Peyer's patch (tissue), 4 donors: ENCODE measurements at regions not wholly inside any gene's neighbourhood (a gene's known extent, or its start where the extent isn't known, plus 50 kb on each side); places are given as distances from the start of the nearest gene placed in this dataset.

ENCODE experiments used
- CTCF ChIP-seq, 6 experiments: fragments of 450-650 bp in 4 of 6; fragments of 200-600 bp in 2 of 6; sonication (generic) in 1 of 6; IDR thresholded peaks; one replicate each; pipeline ENCODE4 v1.5.1; 2017 to 2019; ENCODE audit warnings: antibody characterized with exemption in 6 of 6, mild to moderate bottlenecking in 3 of 6, moderate library complexity in 1 of 6
- POLR2A ChIP-seq, 2 donors: fragments of 450-650 bp; IDR thresholded peaks; one replicate each; pipeline ENCODE4 v1.5.1; 2017; ENCODE audit warnings: antibody characterized with exemption in 2 of 2, mild to moderate bottlenecking in 2 of 2, moderate library complexity in 2 of 2

DNA sequence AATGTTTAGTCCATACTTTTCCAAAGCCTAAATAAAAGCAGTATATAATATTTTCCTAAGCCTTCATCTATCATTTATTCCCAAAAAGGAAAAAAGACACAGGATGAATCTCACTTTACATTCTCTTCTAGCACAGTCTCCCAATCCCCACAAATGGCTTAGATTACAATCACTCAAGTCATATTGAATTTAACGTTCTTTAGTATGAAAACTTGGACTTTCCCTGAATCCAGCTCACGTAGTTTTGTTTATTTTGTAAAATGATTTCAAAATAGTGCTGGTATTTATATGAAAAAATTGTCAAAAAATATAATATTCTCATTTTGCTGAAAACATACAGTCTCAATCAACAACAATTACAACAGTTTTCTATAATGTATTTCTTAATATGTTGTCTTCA lies 137.7 kb upstream of the CCDC150 start:
- TF ChIP-seq POLR2A (IDR thresholded peaks at IDR 0.05) (no peak), CTCF (IDR thresholded peaks at IDR 0.05) (no peak)
